Posterior cingulate gyrus (tissue), 11 donors: ENCODE measurements at regions not wholly inside any gene's neighbourhood (a gene's known extent, or its start where the extent isn't known, plus 50 kb on each side); places are given as distances from the start of the nearest gene placed in this dataset.
A peak's percentile ranks its signal among the peaks of the same experiment; 100 is the strongest.

ENCODE experiments used
- DNase-seq, 10 donors: peaks; one replicate each; pipeline versions ENCODE4 v3.0.0 to v3.0.0-alpha.2; 2020 to 2021; ENCODE audit warnings: mixed read lengths in 3 of 10
- intact Hi-C: fragments of 100-400 bp; cut with DNase I; formaldehyde crosslinking; loops from one replicate; pipeline ENCODE4 v1.15.1; 2023

DNA sequence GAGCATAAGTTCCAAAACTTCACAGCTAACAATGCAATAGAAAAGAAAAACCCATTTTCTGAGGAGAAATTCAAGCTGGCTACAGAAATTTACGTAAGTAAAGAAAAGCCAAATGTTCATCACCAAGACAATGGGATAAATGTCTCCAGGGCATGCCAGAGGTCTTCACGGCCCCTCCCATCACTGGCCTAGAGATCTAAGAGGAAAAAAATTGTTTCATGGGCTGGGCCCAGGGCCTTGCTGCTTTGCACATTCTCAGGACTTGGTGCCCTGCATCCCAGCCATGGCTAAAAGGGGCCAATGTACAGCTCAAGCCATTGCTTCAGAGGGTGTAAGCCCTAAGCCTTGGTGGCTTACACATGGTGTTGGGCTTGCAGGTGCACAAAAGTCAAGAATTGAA, 443.6 kb downstream of the ELAVL2 start:
- intact Hi-C loops: no loop called here
- DNase-seq: peak in 1 of 10 donors; percentile 54

DNA sequence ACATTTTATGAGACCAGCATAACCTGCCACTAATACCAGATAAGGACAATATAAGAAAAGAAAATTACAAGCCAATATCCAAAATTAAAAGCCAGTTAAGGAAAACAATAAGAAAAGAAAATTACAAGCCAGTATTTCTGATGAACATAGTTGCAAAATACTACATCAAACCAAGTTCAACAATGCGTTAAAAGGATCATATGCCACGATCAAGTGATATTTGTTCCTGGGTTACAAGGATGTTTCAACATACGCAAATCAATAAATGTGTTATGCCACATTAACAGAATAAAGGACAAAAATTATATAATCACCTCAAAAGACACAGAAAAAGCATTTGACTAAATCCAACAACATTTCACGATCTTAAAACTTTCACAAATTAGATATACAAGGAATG, 431.9 kb downstream of the ELAVL2 start:
- intact Hi-C loops: no loop called here
- no peak for DNase-seq

DNA sequence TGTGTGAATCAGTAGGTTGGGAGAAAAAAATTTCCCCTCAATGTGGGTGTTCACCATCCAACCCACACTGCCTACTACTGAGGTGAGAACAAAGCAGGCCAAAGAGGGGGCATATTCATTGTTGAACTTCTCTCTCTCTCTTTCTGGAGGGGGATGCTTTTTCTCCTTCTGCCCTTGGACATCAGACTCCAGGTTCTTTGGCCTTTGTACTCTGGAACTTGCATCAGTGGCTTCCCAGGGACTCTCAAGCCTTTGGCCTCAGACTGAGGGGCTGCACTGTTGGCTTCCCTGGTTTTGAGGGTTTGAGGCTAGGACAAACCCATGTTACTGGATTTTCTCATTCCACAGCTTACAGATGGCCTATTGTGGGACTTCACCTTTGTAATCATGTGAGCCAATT, 417.2 kb downstream of the ELAVL2 start:
- intact Hi-C loops: no loop called here
- DNase-seq: no peak

DNA sequence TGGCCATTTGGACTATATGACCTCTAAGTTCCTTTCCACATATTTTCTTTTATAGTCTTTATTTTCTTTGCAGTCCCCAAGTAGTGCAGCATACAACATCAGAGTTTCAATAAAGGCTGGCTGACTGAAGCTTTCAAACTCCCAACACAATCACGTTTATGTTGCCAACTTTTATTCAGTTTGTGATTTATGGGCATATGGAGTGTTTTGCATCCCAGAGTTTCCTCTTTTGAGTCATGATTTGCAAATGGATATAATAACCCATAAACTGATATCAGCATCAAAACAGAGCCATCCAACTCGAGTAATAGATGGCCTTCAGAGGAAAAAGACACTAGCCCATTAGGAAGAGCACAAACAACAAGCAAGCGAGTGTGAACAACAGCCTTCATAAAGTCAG, 414.0 kb downstream of the ELAVL2 start:
- intact Hi-C loops: no loop called here

DNA sequence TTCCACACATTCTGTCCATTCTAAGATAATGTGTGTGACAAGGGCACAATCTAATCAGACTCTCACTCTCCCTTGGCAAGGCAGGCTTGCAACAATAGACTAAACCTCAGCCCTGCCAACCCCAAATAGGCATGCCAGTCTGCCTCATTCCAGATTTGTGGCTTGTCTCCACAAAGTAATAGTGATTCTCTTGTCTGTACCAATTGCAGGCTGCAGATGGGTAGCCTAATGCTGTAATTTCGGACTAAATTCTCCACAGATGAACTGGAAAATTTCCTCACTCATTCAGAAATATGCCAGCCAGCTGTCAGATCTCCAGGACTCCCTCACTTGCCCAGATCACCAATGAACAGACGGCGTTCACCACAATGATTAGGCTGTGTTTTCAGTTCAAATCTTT, 413.6 kb downstream of the ELAVL2 start:
- intact Hi-C loops: no loop called here
- DNase-seq: peak in 7 of 10 donors; percentile 7 to 65 (median 16)

More for the DNA sequence above, 414.0 kb downstream of the ELAVL2 start:
- DNase-seq: no peak

DNA sequence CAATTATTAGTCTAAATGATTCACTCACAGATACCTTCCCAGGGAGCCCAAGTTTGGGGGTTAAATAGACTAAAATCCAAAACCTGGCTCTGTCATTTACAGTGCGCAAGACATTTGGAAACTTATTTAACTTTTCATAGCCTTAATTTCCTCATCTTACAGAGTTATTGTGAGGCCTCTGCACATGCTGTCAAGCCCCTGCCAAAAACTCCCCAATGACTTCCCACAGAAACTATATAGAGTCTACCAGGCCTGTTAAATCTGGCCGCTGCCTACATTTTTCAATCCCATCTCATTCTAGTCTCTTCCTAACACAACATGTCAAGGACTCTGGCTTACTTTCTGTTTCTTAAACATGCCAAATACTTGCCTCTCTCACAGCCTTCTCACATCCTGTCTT, 412.5 kb downstream of the ELAVL2 start:
- intact Hi-C loops: no loop called here
- DNase-seq: no peak

DNA sequence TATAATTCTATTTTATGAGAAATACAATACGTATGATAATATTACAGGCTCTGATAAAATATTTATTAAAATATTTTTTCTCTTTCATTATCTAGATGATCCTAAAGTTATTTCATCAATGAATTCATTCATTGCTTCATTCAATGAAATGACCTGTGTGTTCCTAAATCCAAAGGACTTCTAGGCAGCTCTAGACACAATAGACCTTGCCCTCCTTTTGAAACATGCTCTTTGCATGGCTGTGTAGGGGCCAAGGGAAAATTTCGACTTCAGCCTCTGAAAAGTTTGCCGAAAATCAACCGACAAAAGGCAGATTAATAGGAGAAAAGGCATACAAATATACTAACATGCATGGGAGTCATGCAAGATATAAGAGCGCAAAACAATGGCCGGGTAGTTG, 402.0 kb downstream of the ELAVL2 start:
- intact Hi-C loops: no loop called here
- no peak for DNase-seq

DNA sequence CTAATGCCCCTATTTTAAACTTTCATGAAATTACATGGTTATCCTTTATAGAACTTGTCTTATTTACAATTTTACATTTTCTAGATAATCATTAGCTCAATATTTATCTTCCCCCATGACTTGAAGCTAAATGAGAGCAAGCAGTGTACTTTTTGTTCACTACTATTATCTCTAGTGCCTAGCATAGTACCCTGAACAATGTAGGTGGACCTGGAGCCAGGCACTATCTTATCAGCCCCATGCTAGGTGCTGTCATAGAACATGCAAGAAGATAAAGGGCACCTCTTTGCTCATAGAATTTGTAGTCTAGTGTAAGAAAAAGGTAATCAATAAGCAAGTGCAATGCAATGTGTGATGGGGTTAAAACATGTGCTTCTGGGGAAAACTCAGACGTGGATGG, 399.9 kb downstream of the ELAVL2 start:
- intact Hi-C loops: no loop called here
- DNase-seq: no peak

DNA sequence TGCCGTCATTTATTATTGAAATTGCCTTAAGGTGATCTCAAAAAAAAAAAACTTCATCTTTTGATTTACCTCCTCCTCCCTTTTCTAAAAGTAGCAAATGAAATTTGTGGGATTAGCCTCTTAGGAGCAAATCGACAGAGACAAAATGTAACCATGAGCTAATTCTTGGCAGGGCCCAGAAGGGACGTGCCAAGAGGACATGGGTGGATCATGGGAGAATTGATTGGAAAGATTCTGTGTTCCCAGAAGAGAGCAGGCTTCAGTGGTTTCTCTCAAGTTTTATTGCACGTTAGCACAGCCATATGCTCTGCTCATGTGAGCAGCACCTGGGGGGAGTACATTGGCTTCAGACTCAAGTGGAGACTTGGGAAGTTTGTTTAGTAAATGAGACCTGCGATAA, 394.6 kb downstream of the ELAVL2 start:
- no peak for DNase-seq
- intact Hi-C loops: no loop called here

DNA sequence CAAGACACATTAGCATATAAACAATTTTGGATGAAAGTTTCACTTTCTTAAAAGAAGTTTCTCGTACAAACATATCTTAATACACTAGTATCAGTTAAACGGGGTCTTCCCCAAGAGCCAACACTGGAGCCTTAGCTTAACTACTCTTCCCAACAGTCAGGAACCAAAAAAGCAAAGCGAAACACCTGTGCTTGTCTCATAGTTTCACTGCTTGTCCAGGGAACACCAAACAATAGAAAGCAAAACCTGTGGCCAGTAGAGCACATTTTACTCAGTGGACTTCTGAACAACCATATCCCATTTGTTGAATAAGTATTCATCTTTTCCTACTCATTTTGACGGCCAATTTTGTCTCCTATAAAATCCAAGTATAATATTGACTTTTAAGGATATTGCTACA, 391.4 kb downstream of the ELAVL2 start:
- intact Hi-C loops: no loop called here
- DNase-seq: no peak

DNA sequence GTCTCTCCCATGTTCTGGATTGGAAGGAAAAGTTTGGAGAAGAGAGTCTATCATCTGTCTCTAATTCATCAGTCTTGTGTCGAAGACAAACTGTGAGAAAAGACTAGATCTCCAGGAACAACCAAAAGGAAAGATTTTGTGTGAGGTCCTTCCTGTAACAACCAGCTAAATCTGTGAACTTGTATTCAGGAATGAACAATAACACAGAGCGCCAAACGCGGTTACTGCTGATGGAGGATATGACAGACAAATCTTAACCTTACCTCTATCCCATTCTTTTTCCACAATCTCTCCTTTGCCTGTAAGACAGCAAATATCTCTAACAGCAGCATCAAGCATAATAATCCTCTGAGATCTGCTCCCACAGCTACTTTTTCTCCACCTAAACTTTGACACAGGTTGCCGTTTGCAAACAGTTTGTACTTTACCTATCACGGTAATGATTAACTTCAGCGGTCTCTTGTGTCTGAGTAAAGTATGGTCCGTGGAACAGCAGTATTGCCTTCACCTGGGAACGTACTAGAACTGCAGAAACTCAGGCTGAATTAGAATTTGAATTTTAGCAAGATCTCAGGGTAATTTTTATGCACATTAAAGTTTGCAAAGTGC, 387.6 kb downstream of the ELAVL2 start:
- no peak for DNase-seq
- intact Hi-C loops: no loop called here

DNA sequence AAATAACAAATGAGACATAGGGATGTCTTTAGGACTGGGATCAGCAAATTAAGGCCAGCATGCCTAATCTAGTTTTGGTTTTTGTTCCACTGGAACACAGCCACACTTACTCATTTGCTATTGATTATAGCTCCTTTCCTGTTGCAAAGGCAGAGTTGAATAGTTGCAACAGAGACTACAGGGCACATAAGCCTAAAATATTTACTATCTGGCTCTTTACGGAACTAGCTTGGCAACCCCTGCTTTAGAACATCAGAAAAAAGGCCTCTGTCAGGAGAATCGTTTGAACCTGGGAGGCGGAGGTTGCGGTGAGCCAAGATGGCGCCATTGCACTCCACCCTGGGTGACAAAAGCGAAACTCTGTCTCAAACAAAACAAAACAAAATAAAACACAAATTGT, 384.8 kb downstream of the ELAVL2 start:
- intact Hi-C loops: no loop called here

DNA sequence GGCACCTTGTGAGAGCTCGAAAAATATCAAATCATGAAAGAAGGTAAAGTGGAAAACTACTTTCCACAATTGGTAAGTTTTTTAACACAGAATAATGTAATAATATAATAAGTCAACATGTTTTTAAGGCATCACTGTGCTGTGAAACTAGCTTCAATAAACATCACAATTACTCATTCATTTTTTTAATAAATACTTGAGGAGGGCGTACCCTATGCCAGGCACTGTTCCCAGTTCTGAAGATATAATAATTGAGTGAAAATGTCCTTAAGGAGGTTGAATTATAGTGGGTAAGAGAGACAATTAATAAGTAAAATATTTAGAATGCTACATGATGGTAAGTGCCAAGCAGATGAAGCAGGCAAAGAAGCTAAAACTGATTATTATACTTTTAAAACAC, 381.4 kb downstream of the ELAVL2 start:
- intact Hi-C loops: no loop called here
- no peak for DNase-seq

More for the DNA sequence above, 384.8 kb downstream of the ELAVL2 start:
- DNase-seq: no peak

DNA sequence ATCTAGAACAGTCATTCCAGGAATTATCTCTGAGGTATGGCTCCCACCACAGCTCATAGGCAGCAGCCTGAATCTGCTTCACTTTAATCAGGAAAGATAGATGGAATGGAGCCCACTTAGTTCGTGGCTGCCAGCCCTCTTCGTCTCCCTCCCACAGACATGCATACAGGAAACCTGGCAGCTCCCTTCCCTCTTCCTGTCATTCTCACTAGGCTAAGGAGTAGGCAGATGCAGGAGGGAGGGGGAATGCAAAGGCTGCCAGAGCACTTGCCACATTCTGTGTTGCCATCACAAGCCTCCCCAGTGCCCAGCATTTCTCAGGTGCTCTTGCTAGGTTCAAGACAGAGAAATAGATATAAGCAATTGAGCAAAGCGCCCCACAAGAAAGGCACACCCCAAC, 378.9 kb downstream of the ELAVL2 start:
- peak in 9 of 10 donors; percentile 17 to 92 (median 52) for DNase-seq
- intact Hi-C loops: no loop called here

DNA sequence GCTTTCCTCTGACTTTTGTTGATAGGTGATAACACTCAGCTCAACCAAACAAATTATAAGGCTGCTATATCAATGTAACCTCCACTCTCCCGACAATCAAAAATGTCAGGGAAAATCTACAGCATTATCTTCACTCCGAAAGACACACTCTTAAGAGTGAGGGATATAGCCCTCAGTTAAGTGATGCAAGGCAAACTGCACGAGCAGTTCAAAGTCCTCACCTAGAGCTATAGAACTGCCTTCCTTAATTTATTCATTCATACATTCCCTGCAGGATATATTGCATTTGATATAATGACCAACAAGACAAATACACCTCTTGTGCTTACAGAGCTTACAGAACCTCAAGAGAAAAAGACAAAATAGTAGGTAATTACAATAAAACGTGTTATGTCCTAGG, 378.1 kb downstream of the ELAVL2 start:
- no peak for DNase-seq
- intact Hi-C loops: no loop called here

DNA sequence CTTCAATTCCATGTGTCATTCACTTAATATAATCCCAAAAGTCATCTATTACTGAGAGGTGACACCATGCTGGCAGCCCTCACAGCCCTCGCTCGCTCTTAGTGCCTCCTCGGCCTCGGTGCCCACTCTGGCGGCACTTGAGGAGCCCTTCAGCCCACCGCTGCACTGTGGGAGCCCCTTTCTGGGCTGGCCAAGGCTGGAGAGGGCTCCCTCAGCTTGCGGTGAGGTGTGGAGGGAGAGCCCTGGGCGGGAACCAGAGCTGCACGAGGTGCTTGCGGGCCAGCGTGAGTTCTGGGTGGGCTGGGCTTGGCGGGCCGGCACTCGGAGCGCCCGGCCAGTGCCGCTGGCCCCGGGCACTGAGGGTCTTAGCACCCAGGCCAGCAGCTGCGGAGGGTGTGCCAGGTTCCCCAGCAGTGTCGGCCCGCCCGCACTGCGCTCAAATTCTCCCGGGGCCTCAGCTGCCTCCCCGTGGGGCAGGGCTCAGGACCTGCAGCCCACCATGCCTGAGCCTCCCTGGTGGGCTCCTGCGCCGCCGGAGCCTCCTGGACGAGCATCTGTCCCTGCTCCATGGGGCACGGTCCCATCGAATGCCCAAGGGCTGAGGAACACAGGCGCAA, 374.1 kb downstream of the ELAVL2 start:
- peak in 1 of 10 donors; percentile 78 for DNase-seq
- intact Hi-C loops: no loop called here

DNA sequence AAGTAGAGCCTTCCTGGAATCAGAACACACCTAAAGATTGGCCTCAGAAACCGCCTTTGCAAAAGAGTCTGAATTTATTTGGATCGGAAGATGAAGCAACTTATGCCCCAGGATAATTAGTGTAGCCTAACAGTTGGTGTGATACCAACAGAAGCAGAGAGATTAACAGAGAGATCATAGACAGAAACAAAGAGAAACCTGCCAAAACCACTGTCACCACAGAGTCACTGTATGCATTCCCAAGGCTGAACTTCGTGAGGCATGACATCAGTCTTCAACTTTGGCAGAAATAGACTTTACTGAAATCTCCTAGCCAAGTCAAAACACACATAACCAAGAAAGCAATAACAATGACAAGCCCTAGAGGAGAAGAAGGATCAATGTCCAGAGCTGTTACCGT, 361.8 kb downstream of the ELAVL2 start:
- no peak for DNase-seq
- intact Hi-C loops: no loop called here

DNA sequence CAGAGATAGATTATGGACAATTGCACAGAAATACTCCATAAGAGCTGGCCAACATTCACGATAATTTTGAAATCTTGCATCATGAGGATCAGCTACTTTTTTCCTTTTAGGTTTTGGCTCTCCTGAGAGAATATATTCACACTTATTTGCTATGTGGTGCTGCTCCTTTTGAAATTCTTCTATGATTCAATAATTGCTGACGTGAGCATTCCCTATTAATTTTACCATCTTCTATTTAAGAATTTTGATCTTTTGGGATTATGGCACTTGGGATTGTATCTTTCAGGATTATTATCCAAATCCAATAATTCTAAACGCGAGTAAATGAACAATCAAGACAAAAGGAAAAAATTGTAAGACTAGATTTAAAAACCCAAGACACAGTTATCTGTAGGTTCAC, 358.8 kb downstream of the ELAVL2 start:
- intact Hi-C loops: no loop called here
- no peak for DNase-seq

DNA sequence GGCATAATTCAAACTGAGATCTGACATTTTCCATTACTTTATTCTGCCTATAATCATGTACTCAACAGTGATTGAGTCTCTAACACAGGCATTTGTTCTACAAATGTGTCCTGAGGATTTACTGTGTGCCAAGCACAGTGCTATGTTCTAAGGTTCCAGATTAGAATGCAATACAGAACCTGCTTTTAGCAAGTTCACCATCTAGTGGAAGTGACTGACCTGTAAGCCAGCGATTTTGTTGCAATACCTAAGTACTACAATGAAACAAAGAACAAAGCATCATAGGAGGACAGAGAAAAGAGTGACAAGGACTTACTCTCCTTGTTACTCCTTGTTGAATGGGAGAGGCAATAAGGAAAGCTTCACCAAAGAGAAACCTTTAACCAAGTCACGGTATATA, 348.1 kb downstream of the ELAVL2 start:
- intact Hi-C loops: no loop called here
- no peak for DNase-seq

DNA sequence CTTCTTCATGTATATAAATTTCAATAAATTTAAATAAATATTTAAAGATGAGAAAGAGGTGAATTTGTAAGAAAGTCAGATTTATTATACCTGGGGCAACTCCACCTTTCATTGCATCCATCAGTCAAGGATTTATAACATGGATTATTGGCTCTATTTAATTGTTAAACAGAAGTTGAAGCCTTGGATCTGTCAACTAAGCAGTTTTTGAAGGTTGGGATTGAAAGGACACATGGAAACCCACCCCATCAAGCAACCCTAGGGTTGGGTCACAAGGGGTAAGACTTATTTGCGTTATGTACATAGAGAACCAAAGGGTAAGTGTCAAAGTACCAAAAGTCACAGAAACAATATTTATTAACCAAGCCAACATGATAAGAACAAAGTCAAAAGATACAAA, 342.5 kb downstream of the ELAVL2 start:
- intact Hi-C loops: no loop called here

DNA sequence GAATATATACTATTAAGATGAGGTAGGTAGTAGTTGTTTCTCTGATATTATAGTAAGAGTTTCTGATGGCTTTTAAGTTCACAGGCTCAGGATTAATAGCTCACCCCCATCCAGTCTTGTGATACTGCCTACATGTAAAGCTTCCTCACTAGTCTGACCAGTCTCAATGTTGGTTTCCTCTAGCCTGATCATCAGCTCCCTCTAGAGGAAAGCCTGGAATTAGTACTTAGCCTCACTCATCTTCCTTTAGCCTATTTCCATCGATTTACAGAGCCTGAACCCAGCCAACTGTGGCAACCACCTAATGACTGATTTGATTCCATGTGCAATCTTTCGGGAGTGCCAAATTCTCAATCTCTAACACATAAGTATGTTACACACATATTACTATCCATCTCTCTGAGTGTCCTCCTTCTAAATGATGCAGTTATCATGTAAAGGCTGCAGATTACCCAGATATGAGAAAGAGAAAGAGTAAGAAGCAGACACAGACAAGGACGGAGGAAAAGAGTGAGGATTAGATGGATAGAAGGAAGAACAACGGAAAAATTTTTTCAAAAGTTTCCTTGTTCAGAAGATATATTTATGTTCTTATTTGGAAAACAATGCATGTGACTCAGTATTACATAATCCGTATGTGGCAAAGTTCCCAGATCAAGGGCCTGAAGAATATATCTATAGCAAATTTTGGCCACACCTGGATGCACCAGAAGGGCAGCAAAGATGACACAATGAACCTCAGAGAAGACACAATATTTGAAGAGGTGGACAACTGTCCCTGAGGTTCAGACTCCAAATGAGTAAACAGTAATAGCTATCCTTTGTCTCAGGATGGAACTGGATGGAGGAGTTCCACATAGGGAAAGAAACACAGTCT, 333.7 kb downstream of the ELAVL2 start:
- intact Hi-C loops: loop anchor here (1.0 kb wide), 1 partner anchor 369 kb away; no protein-coding TSS in a partner anchor
- no peak for DNase-seq

More for the DNA sequence above, 342.5 kb downstream of the ELAVL2 start:
- no peak for DNase-seq

DNA sequence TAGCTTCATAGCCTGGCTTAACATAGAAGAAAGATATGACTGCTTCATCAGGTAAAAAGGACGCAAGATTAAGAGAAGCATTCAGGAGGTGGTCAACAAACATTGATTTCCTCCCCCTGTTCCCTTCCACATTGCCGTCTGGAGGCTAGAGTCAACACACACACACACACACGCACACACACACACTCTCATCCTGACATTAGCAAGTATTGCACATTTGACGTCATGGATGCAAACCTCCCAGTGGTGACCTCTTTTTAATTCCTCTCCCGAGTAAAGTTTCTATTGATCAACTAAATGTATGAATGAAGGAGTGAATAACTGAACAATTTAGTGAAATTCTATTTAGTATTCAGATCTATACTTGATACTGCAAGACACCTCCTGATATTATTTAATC, 332.8 kb downstream of the ELAVL2 start:
- intact Hi-C loops: no loop called here
- DNase-seq: no peak
